CD14-positive monocyte (primary cell): ENCODE measurements at regions not wholly inside any gene's neighbourhood (a gene's known extent, or its start where the extent isn't known, plus 50 kb on each side); places are given as distances from the start of the nearest gene placed in this dataset.

Experiments used
- DNase-seq, 3 donors: peaks; one replicate each; pipeline ENCODE4 v3.0.0-alpha.2; 2011 to 2022
- H2AFZ ChIP-seq: 2 replicates; pipeline ENCODE4 v1.6.0; 2012; ENCODE audit warnings: mild to moderate bottlenecking, low read depth, low read length, inconsistent platforms; ENCODE audit not compliant: insufficient read depth, poor library complexity, severe bottlenecking
- H3K27ac ChIP-seq, 2 donors: 1 replicate in 1 of 2; 2 replicates in 1 of 2; pipeline ENCODE4 v1.5.1; 2012 to 2013; ENCODE audit warnings: low read length in 2 of 2, control low read depth in 1 of 2, inconsistent platforms in 1 of 2, low read depth in 1 of 2, mild to moderate bottlenecking in 1 of 2
- H3K27me3 ChIP-seq, 2 donors: one replicate each; pipeline versions ENCODE4 v1.6.0 to v1.6.1; 2011 to 2013; ENCODE audit warnings: low read length in 2 of 2; ENCODE audit not compliant: control insufficient read depth in 2 of 2, insufficient read depth in 2 of 2
- H3K36me3 ChIP-seq, 2 donors: replicated peaks in 1 of 2; 1 replicate in 1 of 2; 2 replicates in 1 of 2; pipeline versions ENCODE4 v1.5.1 to v1.6.1; 2012 to 2013; ENCODE audit warnings: low read length in 2 of 2, control low read depth in 1 of 2, inconsistent platforms in 1 of 2, mild to moderate bottlenecking in 1 of 2; ENCODE audit not compliant: insufficient read depth in 2 of 2, control insufficient read depth in 1 of 2
- H3K4me1 ChIP-seq, 2 donors: 1 replicate in 1 of 2; 2 replicates in 1 of 2; pipeline versions ENCODE4 v1.5.1 to v1.6.1; 2012 to 2013; ENCODE audit warnings: low read length in 2 of 2, control low read depth in 1 of 2, inconsistent platforms in 1 of 2, mild to moderate bottlenecking in 1 of 2, moderate library complexity in 1 of 2; ENCODE audit not compliant: insufficient read depth in 2 of 2, control insufficient read depth in 1 of 2
- H3K4me2 ChIP-seq: replicated peaks from 2 replicates; pipeline ENCODE3; 2012; ENCODE audit warnings: low read length, moderate library complexity, mild to moderate bottlenecking; ENCODE audit not compliant: poor library complexity, severe bottlenecking; ENCODE audit errors: extremely low read depth
- H3K4me3 ChIP-seq, 3 experiments: fragments of 200-600 bp in 1 of 3; sonication (generic) in 1 of 3; replicated peaks in 1 of 3; 1 replicate in 2 of 3; 2 replicates in 1 of 3; pipeline ENCODE4 v1.5.1; 2011 to 2013; ENCODE audit warnings: low read length in 3 of 3, mild to moderate bottlenecking in 3 of 3, control low read depth in 2 of 3, low read depth in 2 of 3, inconsistent platforms in 1 of 3, moderate library complexity in 1 of 3
- H3K79me2 ChIP-seq: 2 replicates; pipeline ENCODE4 v1.6.0; 2012; ENCODE audit warnings: mild to moderate bottlenecking, control low read depth, inconsistent platforms, low read length, moderate library complexity; ENCODE audit not compliant: insufficient read depth
- H3K9ac ChIP-seq: 2 replicates; pipeline ENCODE4 v1.6.0; 2017; ENCODE audit warnings: low read length, mild to moderate bottlenecking; ENCODE audit not compliant: insufficient read depth, poor library complexity, severe bottlenecking
- H3K9me3 ChIP-seq, 2 donors: replicated peaks in 1 of 2; 1 replicate in 1 of 2; 2 replicates in 1 of 2; pipeline versions ENCODE4 v1.5.1 to v1.6.1; 2012 to 2013; ENCODE audit warnings: low read length in 2 of 2, control low read depth in 1 of 2; ENCODE audit not compliant: control insufficient read depth in 1 of 2, insufficient read depth in 1 of 2
- H4K20me1 ChIP-seq: 2 replicates; pipeline ENCODE4 v1.6.0; 2012; ENCODE audit warnings: mild to moderate bottlenecking, low read length, control low read depth, moderate library complexity; ENCODE audit not compliant: insufficient read depth
- H3K27ac Mint-ChIP-seq, 7 donors: one replicate each; pipeline ENCODE4 v1.8.0; 2020; ENCODE audit warnings: mild to moderate bottlenecking in 7 of 7, mixed read lengths in 7 of 7, moderate library complexity in 6 of 7, inconsistent platforms in 2 of 7
- H3K27me3 Mint-ChIP-seq, 3 donors: one replicate each; pipeline ENCODE4 v1.8.0; 2021 to 2022; ENCODE audit warnings: low read depth in 3 of 3, mild to moderate bottlenecking in 3 of 3, mixed read lengths in 3 of 3, moderate library complexity in 3 of 3, inconsistent platforms in 1 of 3
- H3K36me3 Mint-ChIP-seq, 2 donors: one replicate each; pipeline ENCODE4 v1.8.0; 2020; ENCODE audit warnings: mixed read lengths in 2 of 2, inconsistent platforms in 1 of 2, mild to moderate bottlenecking in 1 of 2
- H3K4me1 Mint-ChIP-seq: one replicate; pipeline ENCODE4 v1.8.0; 2020; ENCODE audit warnings: mild to moderate bottlenecking, mixed read lengths
- H3K4me3 Mint-ChIP-seq, 2 donors: one replicate each; pipeline ENCODE4 v1.8.0; 2020; ENCODE audit warnings: mild to moderate bottlenecking in 2 of 2, mixed read lengths in 2 of 2, moderate library complexity in 1 of 2
- H3K9me3 Mint-ChIP-seq, 7 donors: one replicate each; pipeline ENCODE4 v1.8.0; 2020 to 2022; ENCODE audit warnings: mixed read lengths in 7 of 7, mild to moderate bottlenecking in 6 of 7, moderate library complexity in 6 of 7, inconsistent platforms in 2 of 7
- WGBS: methylation state at CpG from one replicate; pipeline ENCODE4 v1.1.5; 2013; ENCODE audit warnings: missing lambda C conversion rate; ENCODE audit not compliant: insufficient coverage; 5-methylcytosine and 5-hydroxymethylcytosine counted together
- intact Hi-C, 2 donors: fragments of 100-400 bp; cut with micrococcal nuclease; formaldehyde crosslinking; loops; one replicate each; pipeline versions ENCODE4 v1.15.0 to v1.15.1; 2023
- TF ChIP-seq, protein P1 (sequence below): fragments of 200-600 bp; IDR thresholded peaks from one replicate; pipeline ENCODE4 v1.8.0; 2022; ENCODE audit warnings: antibody characterized with exemption, mild to moderate bottlenecking

DNA sequence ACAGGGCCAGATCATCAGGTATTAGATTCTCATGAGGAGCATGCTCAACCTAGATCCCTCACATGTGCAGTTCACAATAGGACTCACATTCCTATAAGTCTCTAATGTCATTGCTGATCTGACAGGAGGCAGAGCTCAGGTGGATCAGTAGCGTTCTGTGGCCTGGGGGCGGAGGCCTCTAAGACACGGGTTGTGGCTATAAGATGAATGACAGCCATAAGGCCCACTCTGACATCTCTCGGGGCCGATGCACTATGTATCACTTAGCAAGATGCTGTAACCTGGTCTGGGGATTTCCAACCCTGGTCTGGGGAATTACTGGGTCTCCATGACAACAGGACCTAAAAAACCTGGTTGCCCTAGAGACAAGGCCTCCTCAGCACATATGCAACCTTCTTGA lies 932.7 kb downstream of the TBC1D22A start:
- Mint-ChIP-seq H3K9me3 (peaks cover 0 to 6% (median 3%) of the 10 kb centered on the region in 7 donors), H3K4me3 (no peak overlapping the region), H3K4me1 (no peaks in the 10 kb centered on the region), H3K27me3 (peaks cover 0 to 7% (median 6%) of the 10 kb centered on the region in 3 donors), H3K27ac (no peak overlapping the region), H3K36me3 (no peaks in the 10 kb centered on the region)
- H3K36me3 ChIP-seq: no peaks in the 10 kb centered on the region
- no peak for DNase-seq
- no peaks in the 10 kb centered on the region for H3K9me3 ChIP-seq
- no peak overlapping the region for H3K27ac ChIP-seq
- no peaks in the 10 kb centered on the region for H3K79me2 ChIP-seq
- intact Hi-C loops: no loop called here
- H4K20me1 ChIP-seq: no peaks in the 10 kb centered on the region
- no peaks in the 10 kb centered on the region for H3K27me3 ChIP-seq
- 100% methylated on average over 5 of the region's 5 CpGs for WGBS
- H3K9ac ChIP-seq: no peak overlapping the region
- TF ChIP-seq, protein P1, sequence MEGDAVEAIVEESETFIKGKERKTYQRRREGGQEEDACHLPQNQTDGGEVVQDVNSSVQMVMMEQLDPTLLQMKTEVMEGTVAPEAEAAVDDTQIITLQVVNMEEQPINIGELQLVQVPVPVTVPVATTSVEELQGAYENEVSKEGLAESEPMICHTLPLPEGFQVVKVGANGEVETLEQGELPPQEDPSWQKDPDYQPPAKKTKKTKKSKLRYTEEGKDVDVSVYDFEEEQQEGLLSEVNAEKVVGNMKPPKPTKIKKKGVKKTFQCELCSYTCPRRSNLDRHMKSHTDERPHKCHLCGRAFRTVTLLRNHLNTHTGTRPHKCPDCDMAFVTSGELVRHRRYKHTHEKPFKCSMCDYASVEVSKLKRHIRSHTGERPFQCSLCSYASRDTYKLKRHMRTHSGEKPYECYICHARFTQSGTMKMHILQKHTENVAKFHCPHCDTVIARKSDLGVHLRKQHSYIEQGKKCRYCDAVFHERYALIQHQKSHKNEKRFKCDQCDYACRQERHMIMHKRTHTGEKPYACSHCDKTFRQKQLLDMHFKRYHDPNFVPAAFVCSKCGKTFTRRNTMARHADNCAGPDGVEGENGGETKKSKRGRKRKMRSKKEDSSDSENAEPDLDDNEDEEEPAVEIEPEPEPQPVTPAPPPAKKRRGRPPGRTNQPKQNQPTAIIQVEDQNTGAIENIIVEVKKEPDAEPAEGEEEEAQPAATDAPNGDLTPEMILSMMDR: no peak
- no peak overlapping the region for H3K4me3 ChIP-seq
- no peaks in the 10 kb centered on the region for H3K4me1 ChIP-seq
- H3K4me2 ChIP-seq: no peak overlapping the region
- no peak overlapping the region for H2AFZ ChIP-seq

DNA sequence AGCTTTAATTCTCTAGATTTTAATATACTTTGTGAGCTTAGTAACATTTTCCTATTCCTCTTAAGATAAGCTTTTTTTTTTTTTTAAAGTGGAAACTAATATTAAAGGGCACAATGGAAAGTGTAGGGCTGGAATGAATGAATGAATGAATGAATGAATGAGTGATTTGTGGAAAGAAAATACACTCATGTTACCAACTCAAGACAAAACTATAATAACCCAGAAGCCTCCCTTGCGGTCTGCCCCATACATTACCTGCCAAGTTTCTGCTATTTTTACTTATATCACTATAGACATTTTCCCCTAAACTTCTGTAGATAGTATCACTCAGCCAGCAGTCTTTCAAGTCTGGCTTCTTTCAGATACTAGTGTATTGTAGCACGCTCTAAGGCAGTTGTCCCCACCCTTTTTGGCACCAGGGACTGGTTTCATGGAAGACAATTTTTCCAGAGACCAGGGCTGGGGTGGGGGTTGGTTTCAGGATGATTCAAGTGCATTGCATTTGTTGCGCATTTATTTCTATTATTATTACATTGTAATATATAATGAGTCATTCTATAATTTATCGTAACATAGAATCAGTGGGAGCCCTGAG lies 932.2 kb downstream of the TBC1D22A start:
- DNase-seq: no peak
- no peak overlapping the region for H2AFZ ChIP-seq
- TF ChIP-seq, protein P1: no peak
- H3K9me3 ChIP-seq: no peaks in the 10 kb centered on the region
- no peak overlapping the region for H3K9ac ChIP-seq
- intact Hi-C loops: no loop called here
- H3K9me3 Mint-ChIP-seq: peaks cover 0 to 7% (median 3%) of the 10 kb centered on the region in 7 donors
- WGBS: no CpG with 5 or more reads among the region's 4 CpGs
- no peaks in the 10 kb centered on the region for H4K20me1 ChIP-seq
- no peaks in the 10 kb centered on the region for H3K36me3 ChIP-seq
- H3K4me1 Mint-ChIP-seq: no peaks in the 10 kb centered on the region
- no peaks in the 10 kb centered on the region for H3K79me2 ChIP-seq
- no peaks in the 10 kb centered on the region for H3K4me1 ChIP-seq
- no peak overlapping the region for H3K27ac ChIP-seq
- no peaks in the 10 kb centered on the region for H3K27me3 ChIP-seq
- H3K4me3 ChIP-seq: no peak overlapping the region
- H3K4me2 ChIP-seq: no peak overlapping the region
- H3K27ac Mint-ChIP-seq: no peak overlapping the region
- no peaks in the 10 kb centered on the region for H3K36me3 Mint-ChIP-seq
- H3K4me3 Mint-ChIP-seq: no peak overlapping the region
- H3K27me3 Mint-ChIP-seq: peaks cover 0 to 7% (median 6%) of the 10 kb centered on the region in 3 donors
